Fibroblast of lung (primary cell): ENCODE measurements at regions not wholly inside any gene's neighbourhood (a gene's known extent, or its start where the extent isn't known, plus 50 kb on each side); places are given as distances from the start of the nearest gene placed in this dataset.

Source experiments
- DNase-seq, 2 donors: peaks; one replicate each; pipeline versions ENCODE4 v3.0.0 to v3.0.0-alpha.2; 2010; ENCODE audit warnings: low read depth in 2 of 2
- H2AFZ ChIP-seq: 2 replicates; pipeline ENCODE4 v1.5.1; 2012; ENCODE audit warnings: low read length, control low read depth, inconsistent platforms
- H3K27ac ChIP-seq: 2 replicates; pipeline ENCODE4 v1.5.1; 2011; ENCODE audit warnings: low read length, control low read depth; ENCODE audit not compliant: insufficient read depth
- H3K27me3 ChIP-seq: 2 replicates; pipeline ENCODE4 v1.5.1; 2011; ENCODE audit warnings: mild to moderate bottlenecking, low read length; ENCODE audit not compliant: control insufficient read depth, insufficient read depth
- H3K36me3 ChIP-seq: 2 replicates; pipeline ENCODE4 v1.5.1; 2011; ENCODE audit warnings: low read length; ENCODE audit not compliant: control insufficient read depth, insufficient read depth
- H3K4me1 ChIP-seq: 2 replicates; pipeline ENCODE4 v1.5.1; 2011; ENCODE audit warnings: low read length; ENCODE audit not compliant: control insufficient read depth, insufficient read depth; ENCODE audit errors: extremely low read depth
- H3K4me2 ChIP-seq: 2 replicates; pipeline ENCODE4 v1.5.1; 2011; ENCODE audit warnings: low read length, control low read depth; ENCODE audit not compliant: insufficient read depth; ENCODE audit errors: extremely low read depth
- H3K4me3 ChIP-seq, 4 experiments: fragments of 200-600 bp in 1 of 4; sonication (generic) in 1 of 4; replicated peaks in 1 of 4; 2 replicates each; pipeline ENCODE4 v1.5.1; 2011 to 2016; ENCODE audit warnings: low read length in 4 of 4, low read depth in 3 of 4, mild to moderate bottlenecking in 3 of 4, control low read depth in 2 of 4, inconsistent platforms in 1 of 4, mixed read lengths in 1 of 4; ENCODE audit not compliant: insufficient read depth in 1 of 4; ENCODE audit errors: control extremely low read depth in 1 of 4
- H3K79me2 ChIP-seq: 2 replicates; pipeline ENCODE4 v1.5.1; 2012; ENCODE audit warnings: mild to moderate bottlenecking, low read length, inconsistent platforms; ENCODE audit not compliant: control insufficient read depth, insufficient read depth
- H3K9ac ChIP-seq: 2 replicates; pipeline ENCODE4 v1.5.1; 2011; ENCODE audit warnings: mild to moderate bottlenecking, low read length, control low read depth; ENCODE audit not compliant: insufficient read depth
- H3K9me3 ChIP-seq: 2 replicates; pipeline ENCODE4 v1.5.1; 2012; ENCODE audit warnings: low read depth, low read length; ENCODE audit not compliant: control insufficient read depth, insufficient read depth
- H4K20me1 ChIP-seq: 2 replicates; pipeline ENCODE4 v1.5.1; 2011; ENCODE audit warnings: low read length; ENCODE audit not compliant: control insufficient read depth, insufficient read depth; ENCODE audit errors: extremely low read depth
- EZH2 ChIP-seq: IDR thresholded peaks from 2 replicates; pipeline ENCODE4 v1.5.1; 2012; ENCODE audit warnings: low read length, control low read depth, mild to moderate bottlenecking; ENCODE audit errors: missing control alignments
- TF ChIP-seq, protein P1 (sequence below), 2 donors: IDR thresholded peaks in 1 of 2; conservative IDR thresholded peaks in 1 of 2; 1 replicate in 1 of 2; 2 replicates in 1 of 2; pipeline ENCODE4 v1.5.1; 2011 to 2012; ENCODE audit warnings: low read length in 2 of 2, control low read depth in 1 of 2, inconsistent platforms in 1 of 2, low read depth in 1 of 2, mild to moderate bottlenecking in 1 of 2

DNA sequence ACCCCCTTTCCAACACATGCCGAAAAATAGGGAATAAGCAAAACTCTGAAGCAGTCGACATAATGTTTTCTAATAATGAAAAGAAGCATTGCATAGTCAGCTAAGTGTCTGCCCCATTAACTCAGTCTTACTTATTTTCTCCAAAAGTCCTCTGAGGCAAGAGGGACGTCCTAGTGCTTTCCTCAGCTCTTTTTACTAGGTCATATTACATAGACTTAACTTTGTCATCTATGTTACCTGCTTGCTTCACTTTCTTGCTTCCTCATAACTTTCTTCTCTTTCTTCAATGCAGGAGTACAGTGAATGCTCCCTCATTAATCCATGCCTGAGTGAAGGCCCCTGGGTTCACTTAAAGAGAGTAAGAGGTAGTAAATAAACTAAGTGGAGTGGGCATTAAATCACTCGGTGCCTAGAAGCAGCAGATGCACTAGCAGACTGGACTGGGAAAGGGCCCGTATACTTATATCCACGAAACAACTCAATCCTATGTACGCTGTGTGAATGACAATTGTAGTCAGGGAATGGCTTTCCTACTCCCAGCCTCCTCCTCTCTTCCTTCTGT is 210.5 kb upstream of the SPAG17 start:
- no peak for DNase-seq
- TF ChIP-seq EZH2 = no peak
- TF ChIP-seq, protein P1, sequence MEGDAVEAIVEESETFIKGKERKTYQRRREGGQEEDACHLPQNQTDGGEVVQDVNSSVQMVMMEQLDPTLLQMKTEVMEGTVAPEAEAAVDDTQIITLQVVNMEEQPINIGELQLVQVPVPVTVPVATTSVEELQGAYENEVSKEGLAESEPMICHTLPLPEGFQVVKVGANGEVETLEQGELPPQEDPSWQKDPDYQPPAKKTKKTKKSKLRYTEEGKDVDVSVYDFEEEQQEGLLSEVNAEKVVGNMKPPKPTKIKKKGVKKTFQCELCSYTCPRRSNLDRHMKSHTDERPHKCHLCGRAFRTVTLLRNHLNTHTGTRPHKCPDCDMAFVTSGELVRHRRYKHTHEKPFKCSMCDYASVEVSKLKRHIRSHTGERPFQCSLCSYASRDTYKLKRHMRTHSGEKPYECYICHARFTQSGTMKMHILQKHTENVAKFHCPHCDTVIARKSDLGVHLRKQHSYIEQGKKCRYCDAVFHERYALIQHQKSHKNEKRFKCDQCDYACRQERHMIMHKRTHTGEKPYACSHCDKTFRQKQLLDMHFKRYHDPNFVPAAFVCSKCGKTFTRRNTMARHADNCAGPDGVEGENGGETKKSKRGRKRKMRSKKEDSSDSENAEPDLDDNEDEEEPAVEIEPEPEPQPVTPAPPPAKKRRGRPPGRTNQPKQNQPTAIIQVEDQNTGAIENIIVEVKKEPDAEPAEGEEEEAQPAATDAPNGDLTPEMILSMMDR (conservative IDR thresholded peaks at IDR 0.05 in 1 of 2, IDR thresholded peaks at IDR 0.05 in 1 of 2; ENCODE audit: low read depth in 1 of 2, low read length in 2 of 2) = no peak
- H4K20me1 ChIP-seq = no peaks in the 10 kb centered on the region

DNA sequence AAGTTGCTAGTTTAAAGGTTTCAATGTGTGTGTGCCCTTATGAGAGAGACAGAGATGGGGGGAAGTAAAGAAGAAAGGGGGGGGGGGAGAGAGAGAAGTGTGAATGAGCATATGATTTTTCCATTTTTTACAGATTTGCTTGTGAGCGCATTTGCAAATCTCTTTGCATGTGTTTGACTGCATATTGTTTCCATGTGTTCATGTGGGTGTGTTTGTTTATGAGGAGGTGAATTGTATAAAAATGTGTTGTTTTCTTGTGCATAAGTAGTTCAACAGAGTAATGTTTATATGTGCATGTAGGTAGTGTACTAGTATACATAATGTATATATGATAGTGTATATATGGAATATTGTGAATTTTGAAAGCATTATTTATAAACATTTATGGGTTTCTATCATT is 205.9 kb upstream of the SPAG17 start:
- no peaks in the 10 kb centered on the region for H3K79me2 ChIP-seq
- DNase-seq = no peak
- H3K4me2 ChIP-seq = no peak overlapping the region
- TF ChIP-seq, protein P1 (conservative IDR thresholded peaks at IDR 0.05 in 1 of 2, IDR thresholded peaks at IDR 0.05 in 1 of 2; ENCODE audit: low read depth in 1 of 2, low read length in 2 of 2) = no peak
- TF ChIP-seq EZH2 = no peak
- H3K9ac ChIP-seq = no peak overlapping the region
- H4K20me1 ChIP-seq = no peaks in the 10 kb centered on the region
- H3K36me3 ChIP-seq = no peaks in the 10 kb centered on the region
- no peaks in the 10 kb centered on the region for H3K4me1 ChIP-seq
- no peak overlapping the region for H3K27ac ChIP-seq
- H3K9me3 ChIP-seq = no peaks in the 10 kb centered on the region
- H2AFZ ChIP-seq = no peak overlapping the region
- no peak overlapping the region for H3K4me3 ChIP-seq
- H3K27me3 ChIP-seq = no peaks in the 10 kb centered on the region

More for the DNA sequence above, 210.5 kb upstream of the SPAG17 start:
- H2AFZ ChIP-seq = no peak overlapping the region
- no peaks in the 10 kb centered on the region for H3K4me1 ChIP-seq
- no peak overlapping the region for H3K4me2 ChIP-seq
- no peak overlapping the region for H3K4me3 ChIP-seq
- no peak overlapping the region for H3K27ac ChIP-seq
- H3K9me3 ChIP-seq = no peaks in the 10 kb centered on the region
- H3K9ac ChIP-seq = no peak overlapping the region
- no peaks in the 10 kb centered on the region for H3K36me3 ChIP-seq
- H3K79me2 ChIP-seq = no peaks in the 10 kb centered on the region
- H3K27me3 ChIP-seq = no peaks in the 10 kb centered on the region

DNA sequence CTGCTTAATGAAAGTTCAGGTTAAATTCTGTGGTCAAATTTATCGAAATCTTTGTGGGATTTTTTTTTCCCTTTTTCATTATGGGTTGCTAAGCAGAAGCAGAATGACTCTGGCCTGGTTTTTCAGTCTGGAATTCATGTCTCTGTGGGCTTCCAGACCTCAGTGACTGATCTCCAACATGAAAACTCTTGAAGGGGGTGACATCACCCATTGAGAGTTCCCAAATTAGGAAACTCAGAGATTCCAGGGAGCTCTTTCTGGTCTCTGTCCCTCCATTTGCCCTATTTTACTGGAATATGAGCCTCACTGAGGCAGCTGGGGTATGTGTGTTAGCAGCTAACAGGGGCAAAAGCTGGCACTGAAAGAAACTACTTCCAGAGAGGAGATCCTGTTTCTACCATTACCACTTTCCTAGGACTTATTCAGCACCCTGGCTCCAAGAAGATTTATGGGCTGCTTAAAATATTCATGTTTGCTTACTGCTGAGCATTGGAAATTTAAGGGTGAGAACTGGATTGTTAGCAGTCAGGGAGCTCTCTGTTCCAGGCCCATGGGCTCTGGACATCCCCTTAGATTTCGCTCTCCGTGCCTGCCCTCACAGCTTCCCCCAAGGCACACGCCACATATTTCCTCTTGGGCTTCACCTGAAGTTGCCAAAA is 203.4 kb upstream of the SPAG17 start:
- Histone ChIP-seq H3K36me3 (no peaks in the 10 kb centered on the region), H4K20me1 (no peaks in the 10 kb centered on the region), H2AFZ (no peak overlapping the region), H3K9ac (no peak overlapping the region), H3K4me2 (no peak overlapping the region), H3K9me3 (no peaks in the 10 kb centered on the region), H3K4me1 (no peaks in the 10 kb centered on the region), H3K27me3 (no peaks in the 10 kb centered on the region), H3K79me2 (no peaks in the 10 kb centered on the region), H3K27ac (no peak overlapping the region), H3K4me3 (no peak overlapping the region)
- TF ChIP-seq, protein P1 (conservative IDR thresholded peaks at IDR 0.05 in 1 of 2, IDR thresholded peaks at IDR 0.05 in 1 of 2; ENCODE audit: low read depth in 1 of 2, low read length in 2 of 2) = no peak
- no peak for TF ChIP-seq EZH2
- peak in 1 of 2 donors; percentile 9 for DNase-seq
